HepG2 (cell line): ENCODE measurements at regions not wholly inside any gene's neighbourhood (a gene's known extent, or its start where the extent isn't known, plus 50 kb on each side); places are given as distances from the start of the nearest gene placed in this dataset.

Experiments
- ATAC-seq: fragments of 200-7000 bp; cut with Tn5 transposase; 3 replicates; pipeline ENCODE4 v1.9.1; 2020; ENCODE audit warnings: mild to moderate bottlenecking, moderate library complexity
- BruUV-seq: library from RNA; stranded (reverse); fragments of 400-500 nt; replicated peaks from 2 replicates; lab custom pipeline; 2021; lab: Mats Ljungman, UMichigan
- CTCF ChIA-PET: fragments of 300-600 bp; formaldehyde crosslinking; extraction: SDS; loops from one replicate; lab custom pipeline; 2021; ENCODE audit warnings: low total read pairs, inconsistent platforms, low intra/inter-chr PET ratio; lab: Yijun Ruan, JAX
- POLR2A ChIA-PET: fragments of 350-600 bp; sonication (Branson Sonifier 250); formaldehyde crosslinking; loops from one replicate; lab custom pipeline; 2020; ENCODE audit warnings: antibody characterized with exemption, inconsistent platforms; lab: Yijun Ruan, JAX
- DNase-seq: peaks from one replicate; pipeline ENCODE4 v3.0.0-alpha.2; 2015; ENCODE audit warnings: low spot score
- FAIRE-seq: peaks from 3 replicates; lab custom pipeline; 2011; peaks lifted over from hg19 to GRCh38; lab: Jason Lieb, UNC
- H2AFZ ChIP-seq: one replicate; pipeline ENCODE4 v1.6.1; 2011; ENCODE audit warnings: low read length, inconsistent platforms
- H3K27ac ChIP-seq: fragments of 300-600 bp; 3 replicates; pipeline ENCODE4 v1.8.0; 2011; ENCODE audit warnings: mixed run types, mild to moderate bottlenecking, mixed read lengths, low read length, inconsistent platforms; ENCODE audit not compliant: insufficient read depth; ENCODE audit errors: extremely low read length
- H3K27me3 ChIP-seq, 2 experiments: fragments of 200-600 bp in 1 of 2; 2 replicates in 1 of 2; 3 replicates in 1 of 2; pipeline versions ENCODE4 v1.6.0 to v1.8.0; 2011; ENCODE audit warnings: low read length in 2 of 2, mild to moderate bottlenecking in 2 of 2, moderate library complexity in 2 of 2, inconsistent platforms in 1 of 2; ENCODE audit not compliant: insufficient read depth in 2 of 2, control insufficient read depth in 1 of 2
- H3K36me3 ChIP-seq, 2 experiments: fragments of 200-600 bp in 1 of 2; replicated peaks in 1 of 2; 2 replicates in 1 of 2; 3 replicates in 1 of 2; pipeline versions ENCODE4 v1.5.1 to v1.8.0; 2011; ENCODE audit warnings: low read length in 2 of 2, inconsistent platforms in 1 of 2; ENCODE audit not compliant: insufficient read depth in 2 of 2, control insufficient read depth in 1 of 2
- H3K4me1 ChIP-seq: 2 replicates; pipeline ENCODE4 v1.5.1; 2012; ENCODE audit warnings: low read length, inconsistent platforms; ENCODE audit not compliant: insufficient read depth
- H3K4me2 ChIP-seq: 2 replicates; pipeline ENCODE4 v1.6.0; 2011; ENCODE audit warnings: low read depth, low read length, inconsistent platforms
- H3K4me3 ChIP-seq, 3 experiments: fragments of 200-600 bp in 1 of 3; sonication (generic), shearing (Covaris generic) in 1 of 3; replicated peaks in 1 of 3; 2 replicates each; pipeline ENCODE4 v1.5.1; 2011 to 2016; ENCODE audit warnings: low read length in 3 of 3, inconsistent platforms in 2 of 3, low read depth in 2 of 3, mild to moderate bottlenecking in 2 of 3, control low read depth in 1 of 3, mixed read lengths in 1 of 3; ENCODE audit not compliant: insufficient read depth in 1 of 3
- H3K79me2 ChIP-seq: one replicate; pipeline ENCODE4 v1.6.1; 2011; ENCODE audit warnings: low read length, inconsistent platforms; ENCODE audit not compliant: insufficient read depth
- H3K9ac ChIP-seq: 2 replicates; pipeline ENCODE4 v1.6.0; 2011; ENCODE audit warnings: mild to moderate bottlenecking, low read depth, low read length, inconsistent platforms; ENCODE audit not compliant: insufficient read depth
- H3K9me3 ChIP-seq: 2 replicates; pipeline ENCODE4 v1.5.1; 2012; ENCODE audit warnings: mild to moderate bottlenecking, low read length
- H4K20me1 ChIP-seq: 2 replicates; pipeline ENCODE4 v1.6.0; 2011; ENCODE audit warnings: inconsistent platforms, mild to moderate bottlenecking, low read length, moderate library complexity; ENCODE audit not compliant: insufficient read depth
- CREB1 ChIP-seq, 2 experiments: fragments of 450-650 bp in 1 of 2; IDR thresholded peaks; 2 replicates each; pipeline ENCODE4 v1.6.1; 2016 to 2017; ENCODE audit warnings: control low read depth in 1 of 2, mild to moderate bottlenecking in 1 of 2, missing compliant biosample characterization in 1 of 2, missing genetic modification characterization in 1 of 2
- MYC ChIP-seq: sonication (generic); formaldehyde crosslinking; IDR thresholded peaks from 2 replicates; pipeline ENCODE4 v1.9.0; 2021; ENCODE audit warnings: missing genetic modification reagents, borderline replicate concordance
- NFKBIZ ChIP-seq: IDR thresholded peaks from 2 replicates; pipeline ENCODE4 v1.6.1; 2018; ENCODE audit warnings: missing genetic modification reagents, missing compliant biosample characterization
- NONO ChIP-seq, 2 experiments: fragments of 450-650 bp in 1 of 2; sonication (generic) in 1 of 2; formaldehyde crosslinking in 1 of 2; IDR thresholded peaks in 1 of 2; conservative IDR thresholded peaks in 1 of 2; 2 replicates each; pipeline versions ENCODE4 v1.6.1 to v1.8.0; 2017 to 2022; ENCODE audit warnings: mild to moderate bottlenecking in 1 of 2, missing genetic modification reagents in 1 of 2, moderate library complexity in 1 of 2
- PLRG1 ChIP-seq: fragments of 450-650 bp; conservative IDR thresholded peaks from 2 replicates; pipeline ENCODE4 v1.6.1; 2016
- PRPF4 ChIP-seq: fragments of 200-400 bp; formaldehyde crosslinking; IDR thresholded peaks from 2 replicates; pipeline ENCODE4 v1.6.1; 2016; ENCODE audit warnings: low read length, low read depth; ENCODE audit not compliant: poor library complexity, severe bottlenecking
- RFX5 ChIP-seq: IDR thresholded peaks from 2 replicates; pipeline ENCODE4 v1.6.1; 2011; ENCODE audit warnings: low read depth, low read length, improper control_type of control experiment
- TOPORS ChIP-seq: sonication (generic); formaldehyde crosslinking; IDR thresholded peaks from 2 replicates; pipeline ENCODE4 v1.8.0; 2023; ENCODE audit warnings: mild to moderate bottlenecking, missing genetic modification reagents
- U2AF2 ChIP-seq: fragments of 200-400 bp; formaldehyde crosslinking; IDR thresholded peaks from 2 replicates; pipeline ENCODE4 v1.6.1; 2017; ENCODE audit warnings: low read depth, mild to moderate bottlenecking, low read length
- ZNF430 ChIP-seq: sonication (generic); formaldehyde crosslinking; IDR thresholded peaks from 2 replicates; pipeline ENCODE4 v1.9.0; 2021; ENCODE audit warnings: mild to moderate bottlenecking, missing genetic modification reagents
- ZNF510 ChIP-seq: sonication (generic); formaldehyde crosslinking; IDR thresholded peaks from 2 replicates; pipeline ENCODE4 v1.4.0; 2020; ENCODE audit warnings: low read depth, mild to moderate bottlenecking, missing genetic modification reagents
- ZNF598 ChIP-seq: sonication (generic); formaldehyde crosslinking; IDR thresholded peaks from 2 replicates; pipeline ENCODE4 v1.5.1; 2020; ENCODE audit warnings: mild to moderate bottlenecking, missing genetic modification reagents, borderline replicate concordance
- WGBS: methylation state at CpG from one replicate; pipeline ENCODE4 v1.1.6; 2017; ENCODE audit warnings: low lambda C conversion rate; 5-methylcytosine and 5-hydroxymethylcytosine counted together
- in situ Hi-C: cut with HindIII; loops from 2 replicates; pipeline ENCODE4 v1.10.0; 2017; ENCODE audit warnings: low pct_unique_long_range_greater_than_20kb; ENCODE audit not compliant: extremely low pct_ligation_motif_present
- intact Hi-C: fragments of 100-400 bp; cut with micrococcal nuclease; formaldehyde crosslinking; loops from one replicate; pipeline ENCODE4 v1.10.0; 2022; ENCODE audit not compliant: unreplicated experiment
- TF ChIP-seq, protein P1 (sequence below): sonication (generic); formaldehyde crosslinking; IDR thresholded peaks from 2 replicates; pipeline ENCODE4 v1.4.0; 2020; ENCODE audit warnings: missing genetic modification reagents
- TF ChIP-seq, protein P2 (sequence below): IDR thresholded peaks from 2 replicates; pipeline ENCODE4 v1.4.0; 2020; ENCODE audit warnings: mild to moderate bottlenecking, missing genetic modification reagents
- TF ChIP-seq, protein P3 (sequence below): sonication (generic); formaldehyde crosslinking; IDR thresholded peaks from 2 replicates; pipeline ENCODE4 v1.4.0; 2020; ENCODE audit warnings: missing genetic modification reagents, borderline replicate concordance

DNA sequence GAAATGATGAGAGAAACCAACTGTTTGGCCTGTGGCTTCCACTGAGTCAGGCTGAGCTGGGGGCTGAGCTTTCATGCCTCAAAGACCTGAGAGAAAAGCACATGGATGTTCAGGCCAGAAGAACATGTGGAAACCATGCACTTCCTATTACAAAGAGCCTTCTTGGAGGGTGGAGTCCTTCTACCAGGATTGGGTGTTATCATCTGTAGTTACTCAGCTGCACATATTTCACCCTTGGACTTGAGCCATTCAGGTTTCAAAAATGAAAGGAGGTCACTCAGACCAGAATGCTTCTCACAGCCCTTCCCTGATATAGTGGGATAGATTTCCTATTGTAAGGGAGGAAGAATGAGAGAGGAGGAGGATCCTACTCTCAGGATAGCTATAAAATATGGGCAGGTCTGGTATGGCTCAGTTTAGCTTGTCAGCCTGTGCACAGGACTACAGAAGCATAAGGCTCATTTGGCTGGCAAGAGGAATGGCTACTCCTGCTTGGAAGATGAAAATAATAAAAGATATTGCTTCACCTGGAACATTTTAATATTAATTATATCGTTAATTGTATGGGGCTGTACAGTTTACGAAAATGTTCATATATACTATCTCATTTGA lies 173.6 kb upstream of the TMC3 start:
- H3K4me2 ChIP-seq, result no peak overlapping the region
- intact Hi-C loops (no loop called here), in situ Hi-C loops (no loop called here)
- no peaks in the 10 kb centered on the region for H3K4me1 ChIP-seq
- no peaks in the 10 kb centered on the region for H4K20me1 ChIP-seq
- WGBS, result 6% methylated on average over 2 of the region's 2 CpGs
- FAIRE-seq, result no peak
- no peak for ATAC-seq
- CTCF ChIA-PET, result no interaction called here
- BruUV-seq, result no TSS peak
- H3K27ac ChIP-seq, result no peak overlapping the region
- H3K36me3 ChIP-seq, result no peaks in the 10 kb centered on the region
- DNase-seq, result no peak
- no peaks in the 10 kb centered on the region for H3K79me2 ChIP-seq
- no peak overlapping the region for H2AFZ ChIP-seq
- H3K27me3 ChIP-seq, result no peaks in the 10 kb centered on the region; a peak in 1 of 5 replicates
- POLR2A ChIA-PET, result no interaction called here
- H3K4me3 ChIP-seq, result no peak overlapping the region
- no peak overlapping the region for H3K9ac ChIP-seq
- no peaks in the 10 kb centered on the region for H3K9me3 ChIP-seq
- TF ChIP-seq, protein P1, sequence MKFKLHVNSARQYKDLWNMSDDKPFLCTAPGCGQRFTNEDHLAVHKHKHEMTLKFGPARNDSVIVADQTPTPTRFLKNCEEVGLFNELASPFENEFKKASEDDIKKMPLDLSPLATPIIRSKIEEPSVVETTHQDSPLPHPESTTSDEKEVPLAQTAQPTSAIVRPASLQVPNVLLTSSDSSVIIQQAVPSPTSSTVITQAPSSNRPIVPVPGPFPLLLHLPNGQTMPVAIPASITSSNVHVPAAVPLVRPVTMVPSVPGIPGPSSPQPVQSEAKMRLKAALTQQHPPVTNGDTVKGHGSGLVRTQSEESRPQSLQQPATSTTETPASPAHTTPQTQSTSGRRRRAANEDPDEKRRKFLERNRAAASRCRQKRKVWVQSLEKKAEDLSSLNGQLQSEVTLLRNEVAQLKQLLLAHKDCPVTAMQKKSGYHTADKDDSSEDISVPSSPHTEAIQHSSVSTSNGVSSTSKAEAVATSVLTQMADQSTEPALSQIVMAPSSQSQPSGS, result no peak
- TF ChIP-seq RFX5 (no peak), ZNF430 (CRISPR knock-in tag) (no peak), NONO (IDR thresholded peaks at IDR 0.05) (no peak), NONO (CRISPR knock-in tag; conservative IDR thresholded peaks at IDR 0.05) (no peak), U2AF2 (no peak), PRPF4 (no peak), PLRG1 (no peak), ZNF598 (CRISPR knock-in tag) (no peak), MYC (no peak), ZNF510 (CRISPR knock-in tag) (no peak), CREB1 (IDR thresholded peaks at IDR 0.05) (no peak), CREB1 (CRISPR knock-in tag; IDR thresholded peaks at IDR 0.05) (no peak), NFKBIZ (no peak), TOPORS (CRISPR knock-in tag) (no peak)
- TF ChIP-seq, protein P2, sequence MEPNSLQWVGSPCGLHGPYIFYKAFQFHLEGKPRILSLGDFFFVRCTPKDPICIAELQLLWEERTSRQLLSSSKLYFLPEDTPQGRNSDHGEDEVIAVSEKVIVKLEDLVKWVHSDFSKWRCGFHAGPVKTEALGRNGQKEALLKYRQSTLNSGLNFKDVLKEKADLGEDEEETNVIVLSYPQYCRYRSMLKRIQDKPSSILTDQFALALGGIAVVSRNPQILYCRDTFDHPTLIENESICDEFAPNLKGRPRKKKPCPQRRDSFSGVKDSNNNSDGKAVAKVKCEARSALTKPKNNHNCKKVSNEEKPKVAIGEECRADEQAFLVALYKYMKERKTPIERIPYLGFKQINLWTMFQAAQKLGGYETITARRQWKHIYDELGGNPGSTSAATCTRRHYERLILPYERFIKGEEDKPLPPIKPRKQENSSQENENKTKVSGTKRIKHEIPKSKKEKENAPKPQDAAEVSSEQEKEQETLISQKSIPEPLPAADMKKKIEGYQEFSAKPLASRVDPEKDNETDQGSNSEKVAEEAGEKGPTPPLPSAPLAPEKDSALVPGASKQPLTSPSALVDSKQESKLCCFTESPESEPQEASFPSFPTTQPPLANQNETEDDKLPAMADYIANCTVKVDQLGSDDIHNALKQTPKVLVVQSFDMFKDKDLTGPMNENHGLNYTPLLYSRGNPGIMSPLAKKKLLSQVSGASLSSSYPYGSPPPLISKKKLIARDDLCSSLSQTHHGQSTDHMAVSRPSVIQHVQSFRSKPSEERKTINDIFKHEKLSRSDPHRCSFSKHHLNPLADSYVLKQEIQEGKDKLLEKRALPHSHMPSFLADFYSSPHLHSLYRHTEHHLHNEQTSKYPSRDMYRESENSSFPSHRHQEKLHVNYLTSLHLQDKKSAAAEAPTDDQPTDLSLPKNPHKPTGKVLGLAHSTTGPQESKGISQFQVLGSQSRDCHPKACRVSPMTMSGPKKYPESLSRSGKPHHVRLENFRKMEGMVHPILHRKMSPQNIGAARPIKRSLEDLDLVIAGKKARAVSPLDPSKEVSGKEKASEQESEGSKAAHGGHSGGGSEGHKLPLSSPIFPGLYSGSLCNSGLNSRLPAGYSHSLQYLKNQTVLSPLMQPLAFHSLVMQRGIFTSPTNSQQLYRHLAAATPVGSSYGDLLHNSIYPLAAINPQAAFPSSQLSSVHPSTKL (CRISPR knock-in tag), result no peak
- TF ChIP-seq, protein P3, sequence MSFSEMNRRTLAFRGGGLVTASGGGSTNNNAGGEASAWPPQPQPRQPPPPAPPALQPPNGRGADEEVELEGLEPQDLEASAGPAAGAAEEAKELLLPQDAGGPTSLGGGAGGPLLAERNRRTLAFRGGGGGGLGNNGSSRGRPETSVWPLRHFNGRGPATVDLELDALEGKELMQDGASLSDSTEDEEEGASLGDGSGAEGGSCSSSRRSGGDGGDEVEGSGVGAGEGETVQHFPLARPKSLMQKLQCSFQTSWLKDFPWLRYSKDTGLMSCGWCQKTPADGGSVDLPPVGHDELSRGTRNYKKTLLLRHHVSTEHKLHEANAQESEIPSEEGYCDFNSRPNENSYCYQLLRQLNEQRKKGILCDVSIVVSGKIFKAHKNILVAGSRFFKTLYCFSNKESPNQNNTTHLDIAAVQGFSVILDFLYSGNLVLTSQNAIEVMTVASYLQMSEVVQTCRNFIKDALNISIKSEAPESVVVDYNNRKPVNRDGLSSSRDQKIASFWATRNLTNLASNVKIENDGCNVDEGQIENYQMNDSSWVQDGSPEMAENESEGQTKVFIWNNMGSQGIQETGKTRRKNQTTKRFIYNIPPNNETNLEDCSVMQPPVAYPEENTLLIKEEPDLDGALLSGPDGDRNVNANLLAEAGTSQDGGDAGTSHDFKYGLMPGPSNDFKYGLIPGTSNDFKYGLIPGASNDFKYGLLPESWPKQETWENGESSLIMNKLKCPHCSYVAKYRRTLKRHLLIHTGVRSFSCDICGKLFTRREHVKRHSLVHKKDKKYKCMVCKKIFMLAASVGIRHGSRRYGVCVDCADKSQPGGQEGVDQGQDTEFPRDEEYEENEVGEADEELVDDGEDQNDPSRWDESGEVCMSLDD (CRISPR knock-in tag), result no peak
